Activated CD8-positive, alpha-beta memory T cell treated with anti-CD3 and anti-CD28 coated beads for 4 hours (primary cell): ENCODE measurements at regions not wholly inside any gene's neighbourhood (a gene's known extent, or its start where the extent isn't known, plus 50 kb on each side); places are given as distances from the start of the nearest gene placed in this dataset.

Experiments
- DNase-seq, 2 donors: peaks; one replicate each; pipeline ENCODE4 v3.0.0-alpha.2; 2020; ENCODE audit warnings: low read depth in 2 of 2

DNA sequence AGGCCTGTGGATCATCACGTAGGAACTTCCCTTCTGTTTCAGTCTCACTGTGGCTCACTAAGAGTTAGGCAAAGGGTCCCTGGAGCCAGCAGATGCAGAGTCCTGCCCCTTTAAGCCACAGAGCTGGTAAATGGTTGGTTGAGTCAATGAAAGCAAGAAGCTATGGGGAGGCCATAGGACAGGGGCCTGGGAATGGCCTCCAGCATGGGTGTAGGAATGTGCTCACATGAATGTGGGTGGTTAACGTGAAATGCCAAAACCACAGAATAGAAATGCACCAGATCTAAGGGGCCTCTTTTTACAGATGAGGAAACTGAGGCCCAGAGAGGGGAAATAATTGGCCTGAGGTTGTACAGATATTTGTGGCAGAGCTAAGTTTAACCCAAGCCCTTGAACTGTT, 150.3 kb downstream of the TLE3 start:
- no peak for DNase-seq

- DNase-seq = no peak
These were observed 148.2 kb downstream of the TLE3 start for GRCh38 chr15:69949485-69949884.

DNA sequence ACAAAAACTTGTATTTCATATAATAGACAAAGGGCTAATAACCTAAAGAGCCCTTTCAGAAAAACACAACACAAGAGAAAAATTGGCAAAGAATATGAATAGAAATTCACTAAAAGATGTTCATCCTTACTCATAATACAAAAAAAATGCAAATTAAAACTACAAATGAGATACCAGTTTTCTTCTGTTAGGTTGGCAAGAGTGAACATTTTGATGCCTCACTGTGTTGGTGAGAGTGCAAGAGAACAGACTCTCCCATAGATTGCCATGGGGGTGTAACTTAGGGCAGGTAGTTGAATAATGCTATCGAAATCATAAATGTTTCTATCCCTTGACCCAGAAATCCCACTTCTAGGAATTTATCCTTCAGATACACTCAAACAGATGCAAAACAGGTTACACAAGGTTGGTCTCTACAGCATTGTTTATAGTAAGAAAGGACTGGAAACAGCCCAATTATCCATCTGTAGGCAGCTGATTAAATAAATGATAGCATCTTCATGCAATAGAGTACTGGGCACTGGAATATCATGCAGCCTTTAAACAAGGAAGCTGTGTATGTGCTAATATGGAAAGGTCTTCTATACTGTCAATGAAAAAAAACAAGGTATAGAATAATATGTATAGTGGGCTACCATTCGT, 146.3 kb downstream of the TLE3 start:
- no peak for DNase-seq

GRCh38 chr15:69951898-69952555, 145.7 kb downstream of the TLE3 start:
- DNase-seq = no peak

- no peak for DNase-seq
These were observed 144.7 kb downstream of the TLE3 start for GRCh38 chr15:69953051-69953450.

GRCh38 chr15:69953816-69954215, 143.9 kb downstream of the TLE3 start:
- no peak for DNase-seq

- no peak for DNase-seq
These were observed 143.1 kb downstream of the TLE3 start for GRCh38 chr15:69954666-69955065.

DNA sequence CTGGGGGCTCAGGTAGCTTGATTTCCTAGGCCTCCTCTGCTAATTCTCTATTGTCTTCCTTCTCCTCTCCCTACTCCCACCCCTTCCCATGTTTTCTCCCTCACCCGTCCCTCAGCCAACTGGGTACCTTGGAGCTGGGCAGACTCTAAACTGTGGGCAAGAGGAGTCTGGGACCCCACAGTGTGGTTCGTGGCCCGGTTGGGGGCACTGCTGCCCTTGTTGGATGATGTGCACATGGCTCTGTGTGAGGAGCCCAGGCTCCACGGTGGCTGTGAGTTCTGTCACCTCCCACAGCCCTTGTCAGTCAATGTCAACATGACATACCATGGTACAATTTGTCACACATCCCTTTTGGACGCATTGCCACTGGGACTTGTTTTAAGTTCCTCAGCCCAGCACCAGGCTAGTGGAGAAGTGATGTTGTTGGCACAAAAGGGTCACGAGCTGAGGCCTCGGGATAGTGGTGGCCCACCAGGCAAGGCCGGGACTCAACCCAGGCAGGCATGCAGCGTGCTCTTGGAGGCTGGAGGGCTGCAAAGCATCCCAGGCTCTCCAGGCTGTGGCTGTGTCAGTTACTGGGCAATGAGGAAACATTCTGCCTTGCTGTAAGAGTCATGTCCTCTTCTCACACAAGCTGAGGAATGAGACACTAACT, 142.3 kb downstream of the TLE3 start:
- no peak for DNase-seq

- no peak for DNase-seq
These were observed 141.3 kb downstream of the TLE3 start for GRCh38 chr15:69956417-69956816.

- DNase-seq = no peak
These were observed 140.5 kb downstream of the TLE3 start for GRCh38 chr15:69957175-69957574.

DNA sequence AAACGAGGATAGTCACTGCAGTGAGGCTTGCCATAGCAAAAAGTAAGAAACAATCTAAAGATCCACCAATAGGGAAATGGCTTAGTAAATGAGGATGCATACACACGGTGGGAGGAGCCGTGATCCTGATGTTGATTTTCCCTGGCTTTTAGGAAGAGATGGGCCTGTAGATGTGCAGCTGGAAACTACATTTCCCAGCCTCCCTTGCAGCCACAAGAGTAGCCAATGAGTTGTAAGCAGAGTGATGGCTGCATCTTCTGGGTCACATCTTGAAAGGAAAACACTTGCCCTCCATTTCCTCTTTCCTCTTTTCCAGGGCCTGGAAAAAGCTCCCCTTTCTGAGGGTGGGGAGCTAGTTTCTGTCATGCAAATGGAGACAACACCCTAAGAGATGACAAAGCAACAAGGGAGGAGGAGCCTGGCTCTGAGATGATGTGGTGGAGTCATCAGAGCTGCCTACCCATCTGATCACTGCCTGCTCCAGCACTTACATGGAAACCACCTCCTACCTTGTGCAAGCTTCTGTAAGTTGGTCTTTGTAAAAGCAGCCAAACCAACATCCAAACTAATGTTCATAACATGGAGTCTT, 139.1 kb downstream of the TLE3 start:
- no peak for DNase-seq

DNA sequence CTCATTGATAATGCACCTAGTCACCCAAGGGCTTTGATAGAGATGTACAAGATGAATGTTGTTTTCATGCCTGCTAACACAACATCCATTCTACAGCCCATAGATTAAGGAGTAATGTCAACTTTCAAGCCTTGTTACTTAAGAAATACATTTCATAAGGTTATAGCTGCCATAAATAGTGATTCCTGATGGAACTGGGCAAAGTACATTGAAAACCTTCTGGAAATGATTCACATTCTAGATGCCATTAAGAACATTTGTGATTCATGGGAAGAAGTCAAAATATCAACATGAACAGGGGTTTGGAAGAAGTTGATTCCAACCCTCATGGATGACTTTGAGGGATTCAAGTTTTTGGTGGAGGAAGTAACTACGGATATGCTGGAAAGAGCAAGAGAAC, 135.2 kb downstream of the TLE3 start:
- no peak for DNase-seq

DNA sequence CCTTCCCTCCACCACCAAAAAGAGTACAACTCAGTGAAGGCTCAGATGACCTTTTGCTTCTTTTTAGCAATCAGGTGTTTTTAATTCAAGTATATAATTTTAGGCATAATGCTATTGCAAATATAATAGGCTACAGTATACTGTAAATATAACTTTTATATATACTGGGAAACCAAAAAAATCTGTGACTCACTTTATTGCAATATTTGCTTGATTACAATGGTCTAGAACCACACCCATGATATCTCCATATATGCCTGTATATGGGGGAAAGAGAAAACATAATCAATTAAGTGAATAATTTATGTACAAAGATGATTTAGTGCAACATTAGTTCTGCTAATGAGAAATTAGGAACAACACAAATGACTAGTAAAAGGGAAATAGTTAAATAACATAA, 134.3 kb downstream of the TLE3 start:
- DNase-seq = no peak

DNA sequence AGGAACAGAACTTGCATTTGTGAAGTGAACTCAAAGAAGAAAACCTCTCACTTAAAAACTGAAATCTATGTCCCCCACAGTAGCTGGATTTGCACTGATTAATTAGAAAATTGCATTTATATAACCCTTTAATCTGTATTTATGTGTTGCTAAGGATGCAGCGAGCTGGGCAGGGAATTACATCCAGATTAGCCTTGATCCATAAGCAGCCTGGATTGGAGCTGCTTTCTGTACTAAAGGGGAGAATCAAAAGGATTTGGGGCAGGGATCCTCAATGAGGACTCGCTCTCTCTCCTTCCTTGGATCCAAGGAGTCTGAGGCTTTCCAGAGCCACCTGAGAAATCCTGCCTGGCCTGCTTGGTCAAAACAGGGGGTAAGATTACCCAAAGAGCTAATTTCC, 125.9 kb downstream of the TLE3 start:
- no peak for DNase-seq

DNA sequence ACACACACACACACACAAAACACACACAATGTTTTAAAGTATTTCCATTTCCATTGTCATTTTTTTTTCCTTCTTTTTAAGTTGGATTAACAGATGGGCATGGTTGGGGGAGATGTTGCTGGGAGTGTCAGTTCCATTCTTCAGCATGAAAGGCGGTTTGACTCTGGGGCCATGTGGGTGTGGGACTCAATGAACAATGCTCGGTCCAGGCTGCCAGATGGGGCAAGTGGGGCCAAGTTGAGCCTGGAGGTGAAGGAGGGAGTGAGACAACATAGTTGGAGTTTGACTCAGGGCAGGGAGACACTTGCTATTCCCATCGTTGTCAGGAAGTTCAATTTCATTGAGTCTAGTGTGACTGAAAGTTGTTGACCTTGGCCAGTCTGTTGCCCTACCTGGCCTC, 125.3 kb downstream of the TLE3 start:
- DNase-seq = no peak

- no peak for DNase-seq
These were observed 124.5 kb downstream of the TLE3 start for GRCh38 chr15:69973102-69973714.

DNA sequence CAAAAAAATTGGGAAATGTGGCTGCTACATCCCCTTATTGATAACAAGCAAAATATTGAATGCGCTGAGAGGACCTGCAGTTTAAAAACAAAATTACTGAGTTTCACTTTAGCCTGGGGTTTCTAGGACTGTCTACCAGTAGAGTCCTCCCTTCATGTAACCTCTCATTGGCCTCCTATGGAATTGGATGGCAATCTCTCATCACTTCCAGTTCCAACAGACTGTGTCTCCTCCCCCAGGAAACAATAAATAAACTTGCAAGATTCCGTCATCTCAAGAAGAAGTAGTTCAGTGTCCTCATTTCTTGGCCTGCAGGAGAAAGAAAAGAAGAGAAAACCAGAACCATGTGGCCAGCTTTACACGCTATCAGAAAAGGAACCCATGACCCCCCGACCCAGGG, 123.8 kb downstream of the TLE3 start:
- DNase-seq = no peak

GRCh38 chr15:69974321-69974720, 123.4 kb downstream of the TLE3 start:
- DNase-seq = no peak

GRCh38 chr15:69976366-69976994, 121.2 kb downstream of the TLE3 start:
- peak in 1 of 2 donors; percentile 9 for DNase-seq

GRCh38 chr15:69978603-69979002, 119.1 kb downstream of the TLE3 start:
- DNase-seq = no peak

DNA sequence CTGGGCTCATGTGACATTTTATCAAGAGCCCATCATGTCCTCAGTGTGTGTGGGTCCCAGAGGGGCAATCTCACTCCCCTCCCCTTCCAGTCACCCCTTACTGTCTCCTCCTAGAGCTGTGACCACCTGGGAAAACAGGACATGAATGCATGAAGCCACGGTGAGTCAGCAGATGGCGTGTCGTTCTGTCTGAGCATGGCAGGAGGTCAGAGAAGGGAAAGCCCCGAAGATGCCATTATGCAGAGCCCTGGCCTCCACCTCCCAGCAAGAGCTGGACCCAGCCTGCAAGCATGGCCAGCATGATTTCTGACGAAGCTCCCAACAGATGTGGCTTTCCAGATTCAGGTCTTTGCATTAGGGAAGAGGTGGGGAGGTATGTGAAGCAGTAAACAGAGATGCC, 118.5 kb downstream of the TLE3 start:
- no peak for DNase-seq

DNA sequence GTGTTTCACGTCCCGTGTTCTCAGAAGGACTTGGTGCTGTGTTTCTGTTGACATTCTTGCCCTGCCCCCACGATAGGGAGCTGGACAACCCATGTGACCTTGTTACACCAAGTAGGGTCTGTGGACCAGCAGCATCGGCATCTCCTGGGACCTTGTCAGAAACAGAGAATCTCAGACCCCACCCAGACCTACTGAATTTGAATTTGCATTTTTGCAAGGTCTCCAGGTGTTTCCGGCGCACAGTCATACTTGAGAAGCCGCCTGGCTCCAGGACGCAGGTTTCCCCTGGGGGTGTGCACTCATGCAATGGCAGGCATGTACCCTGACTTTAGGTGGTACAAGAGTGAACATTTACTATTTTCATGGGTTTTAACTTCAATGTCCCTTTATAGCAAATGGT, 117.9 kb downstream of the TLE3 start:
- DNase-seq = no peak
